VCaP (cell line): ENCODE measurements at regions not wholly inside any gene's neighbourhood (a gene's known extent, or its start where the extent isn't known, plus 50 kb on each side); places are given as distances from the start of the nearest gene placed in this dataset.
"Not testable (repeated sequence)": the region's sequence is repeated elsewhere in the genome, so short reads cannot be mapped to it uniquely, and the experiment has no call there.

Experiments
- H3K27ac ChIP-seq: fragments of 450-650 bp; 2 replicates; pipeline ENCODE4 v1.5.1; 2017
- CTCF ChIP-seq: fragments of 450-650 bp; conservative IDR thresholded peaks from 2 replicates; pipeline ENCODE4 v1.5.1; 2017; ENCODE audit warnings: mild to moderate bottlenecking, moderate library complexity

- TF ChIP-seq CTCF: no peak
- no peak overlapping the region for H3K27ac ChIP-seq
Observed at GRCh38 chrX:145953628-145954027, 136.0 kb downstream of the SLITRK2 start.

- TF ChIP-seq CTCF: no peak
- no peak overlapping the region for H3K27ac ChIP-seq
Observed at GRCh38 chrX:145990051-145990450, 172.4 kb downstream of the SLITRK2 start.

GRCh38 chrX:146006637-146007036, 189.0 kb downstream of the SLITRK2 start:
- no peak overlapping the region for H3K27ac ChIP-seq
- no peak for TF ChIP-seq CTCF

- H3K27ac ChIP-seq: no peak overlapping the region
- TF ChIP-seq CTCF: no peak
Observed at GRCh38 chrX:146036000-146036399, 218.4 kb downstream of the SLITRK2 start.

GRCh38 chrX:146041741-146042140, 224.1 kb downstream of the SLITRK2 start:
- no peak overlapping the region for H3K27ac ChIP-seq
- no peak for TF ChIP-seq CTCF

GRCh38 chrX:146046011-146046715, 228.5 kb downstream of the SLITRK2 start:
- H3K27ac ChIP-seq: not testable (repeated sequence)

GRCh38 chrX:146049568-146049967, 231.9 kb downstream of the SLITRK2 start:
- H3K27ac ChIP-seq: not testable (repeated sequence)

GRCh38 chrX:146054311-146054710, 236.7 kb downstream of the SLITRK2 start:
- TF ChIP-seq CTCF: no peak
- no peak overlapping the region for H3K27ac ChIP-seq

- H3K27ac ChIP-seq: no peak overlapping the region
- TF ChIP-seq CTCF: no peak
Observed at GRCh38 chrX:146055733-146056132, 238.1 kb downstream of the SLITRK2 start.
